ENCODE measurements at regions not wholly inside any gene's neighbourhood (a gene's known extent, or its start where the extent isn't known, plus 50 kb on each side); places are given as distances from the start of the nearest gene placed in this dataset.

- TF ChIP-seq ZSCAN30 (tag by site-specific recombination; IDR thresholded peaks at IDR 0.05) (no peak), ZNF621 (tag by site-specific recombination; IDR thresholded peaks at IDR 0.05) (no peak), ZNF585B (tag by site-specific recombination; IDR thresholded peaks at IDR 0.05) (no peak)
These were observed 441.7 kb upstream of the JARID2 start for GRCh38 chr6:14804001-14804784.
